Activated CD8-positive, alpha-beta memory T cell treated with anti-CD3 and anti-CD28 coated beads, Interleukin-2, amount 50 U/mL, for 1 hour (primary cell): ENCODE measurements at regions not wholly inside any gene's neighbourhood (a gene's known extent, or its start where the extent isn't known, plus 50 kb on each side); places are given as distances from the start of the nearest gene placed in this dataset.
"Not testable (repeated sequence)": the region's sequence is repeated elsewhere in the genome, so short reads cannot be mapped to it uniquely, and the experiment has no call there.

Source experiments
- DNase-seq: peaks from one replicate; pipeline ENCODE4 v3.0.0-alpha.2; 2020; ENCODE audit errors: extremely low read depth

GRCh38 chr1:56267611-56268010 is 311.8 kb downstream of the PLPP3 start:
- no peak for DNase-seq

- DNase-seq = no peak
These were observed 313.0 kb downstream of the PLPP3 start for GRCh38 chr1:56266359-56266758.

GRCh38 chr1:56265216-56265615 is 314.1 kb downstream of the PLPP3 start:
- no peak for DNase-seq

- no peak for DNase-seq
These were observed 315.5 kb downstream of the PLPP3 start for GRCh38 chr1:56263908-56264307.

- no peak for DNase-seq
These were observed 321.0 kb downstream of the PLPP3 start for GRCh38 chr1:56258371-56258770.

- DNase-seq = no peak
These were observed 321.6 kb downstream of the PLPP3 start for GRCh38 chr1:56257726-56258125.

GRCh38 chr1:56256153-56257000 is 323.0 kb downstream of the PLPP3 start:
- no peak for DNase-seq

- DNase-seq = no peak
These were observed 323.7 kb downstream of the PLPP3 start for GRCh38 chr1:56255516-56256152.

GRCh38 chr1:56254130-56254529 is 325.2 kb downstream of the PLPP3 start:
- no peak for DNase-seq

- DNase-seq = no peak
These were observed 328.6 kb downstream of the PLPP3 start for GRCh38 chr1:56250809-56251208.

- DNase-seq = no peak
These were observed 330.1 kb downstream of the PLPP3 start for GRCh38 chr1:56249234-56249633.

- DNase-seq = no peak
These were observed 331.2 kb downstream of the PLPP3 start for GRCh38 chr1:56248138-56248537.

- not testable (repeated sequence) for DNase-seq
These were observed 332.6 kb downstream of the PLPP3 start for GRCh38 chr1:56246726-56247125.

- no peak for DNase-seq
These were observed 339.0 kb downstream of the PLPP3 start for GRCh38 chr1:56240400-56240799.

- no peak for DNase-seq
These were observed 341.8 kb downstream of the PLPP3 start for GRCh38 chr1:56237491-56238064.

- no peak for DNase-seq
These were observed 342.7 kb downstream of the PLPP3 start for GRCh38 chr1:56236688-56237087.

- no peak for DNase-seq
These were observed 343.4 kb downstream of the PLPP3 start for GRCh38 chr1:56235909-56236510.

GRCh38 chr1:56229186-56229585 is 350.2 kb downstream of the PLPP3 start:
- no peak for DNase-seq

- DNase-seq = no peak
These were observed 351.5 kb downstream of the PLPP3 start for GRCh38 chr1:56227886-56228285.

GRCh38 chr1:56227401-56227800 is 352.0 kb downstream of the PLPP3 start:
- DNase-seq = no peak

GRCh38 chr1:56225964-56226815 is 353.2 kb downstream of the PLPP3 start:
- DNase-seq = no peak

GRCh38 chr1:56223968-56224367 is 355.4 kb downstream of the PLPP3 start:
- no peak for DNase-seq
